ENCODE measurements at regions not wholly inside any gene's neighbourhood (a gene's known extent, or its start where the extent isn't known, plus 50 kb on each side); places are given as distances from the start of the nearest gene placed in this dataset.

GRCh38 chr15:77823736-77824135 is 191.0 kb upstream of the LINGO1 start:
- no peaks in the 10 kb centered on the region for H3K36me3 Mint-ChIP-seq
- H3K9me3 Mint-ChIP-seq, result peaks cover 0 to 1% (median 0%) of the 10 kb centered on the region in 7 donors
- H3K27me3 Mint-ChIP-seq, result peaks cover 19% of the 10 kb centered on the region
- no peaks in the 10 kb centered on the region for H3K9me3 ChIP-seq (ENCODE audit: control insufficient read depth in 2 of 2, low read length in 2 of 2)
- H3K4me1 Mint-ChIP-seq, result peaks cover 0 to 11% (median 0%) of the 10 kb centered on the region in 4 donors
- peaks cover 7% of the 10 kb centered on the region for H3K27me3 ChIP-seq (ENCODE audit: control insufficient read depth, insufficient read depth, low read length)
- no peak overlapping the region for H3K27ac ChIP-seq (ENCODE audit: insufficient read depth, low read length, poor library complexity, severe bottlenecking)
- no peak overlapping the region for H3K4me3 ChIP-seq (ENCODE audit: low read depth, low read length)
- H3K4me3 Mint-ChIP-seq, result no peak overlapping the region
- DNase-seq (no peak), ATAC-seq (ENCODE audit: low read depth in 2 of 2) (no peak)
- H3K4me1 ChIP-seq (ENCODE audit: control insufficient read depth, insufficient read depth, low read length, poor library complexity, severe bottlenecking), result no peaks in the 10 kb centered on the region
- H3K27ac Mint-ChIP-seq, result no peak overlapping the region
- H3K36me3 ChIP-seq (ENCODE audit: control insufficient read depth, insufficient read depth, low read length), result no peaks in the 10 kb centered on the region

DNA sequence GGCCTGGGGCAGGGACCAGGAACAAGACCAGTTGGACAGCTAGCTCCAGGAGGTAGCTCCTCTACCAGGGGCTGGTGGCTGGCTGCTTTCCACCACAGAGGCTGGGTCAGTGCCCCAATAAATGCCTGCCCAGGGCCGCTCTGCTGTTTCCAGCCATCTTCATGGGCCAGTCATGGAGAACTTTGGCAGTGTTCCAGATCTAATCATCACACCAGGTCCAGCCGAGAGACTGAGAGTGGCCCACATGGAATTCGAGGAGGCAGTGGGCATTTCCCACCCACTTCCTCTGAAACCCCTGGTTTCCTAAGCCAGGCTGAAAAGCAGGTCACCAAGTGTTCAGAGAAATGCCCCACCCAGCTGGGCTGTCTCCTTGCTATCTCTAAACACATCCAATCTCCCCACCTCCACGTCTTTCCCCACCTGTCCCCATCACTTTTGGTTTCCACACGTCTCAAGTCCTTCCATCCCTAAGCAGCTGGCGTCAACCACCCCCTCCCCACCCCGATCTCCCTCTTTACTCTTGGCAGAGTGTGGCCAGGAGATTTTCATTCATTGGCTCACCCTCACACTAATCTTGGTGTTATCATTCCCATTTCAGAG is 190.0 kb upstream of the LINGO1 start:
- Histone ChIP-seq H3K4me3 (ENCODE audit: low read depth, low read length) (no peak overlapping the region), H3K9me3 (ENCODE audit: control insufficient read depth in 2 of 2, low read length in 2 of 2) (no peaks in the 10 kb centered on the region), H3K27me3 (ENCODE audit: control insufficient read depth, insufficient read depth, low read length) (peaks cover 11% of the 10 kb centered on the region), H3K36me3 (ENCODE audit: control insufficient read depth, insufficient read depth, low read length) (no peaks in the 10 kb centered on the region), H3K4me1 (ENCODE audit: control insufficient read depth, insufficient read depth, low read length, poor library complexity, severe bottlenecking) (no peaks in the 10 kb centered on the region), H3K27ac (ENCODE audit: insufficient read depth, low read length, poor library complexity, severe bottlenecking) (no peak overlapping the region)
- H3K4me1 Mint-ChIP-seq, result peaks cover 0 to 16% (median 0%) of the 10 kb centered on the region in 4 donors
- H3K4me3 Mint-ChIP-seq, result no peak overlapping the region
- no peaks in the 10 kb centered on the region for H3K36me3 Mint-ChIP-seq
- no peak for DNase-seq
- ATAC-seq (ENCODE audit: low read depth in 2 of 2), result no peak
- H3K27ac Mint-ChIP-seq, result no peak overlapping the region
- H3K27me3 Mint-ChIP-seq, result peaks cover 25% of the 10 kb centered on the region
- H3K9me3 Mint-ChIP-seq, result peaks cover 0 to 1% (median 0%) of the 10 kb centered on the region in 7 donors

DNA sequence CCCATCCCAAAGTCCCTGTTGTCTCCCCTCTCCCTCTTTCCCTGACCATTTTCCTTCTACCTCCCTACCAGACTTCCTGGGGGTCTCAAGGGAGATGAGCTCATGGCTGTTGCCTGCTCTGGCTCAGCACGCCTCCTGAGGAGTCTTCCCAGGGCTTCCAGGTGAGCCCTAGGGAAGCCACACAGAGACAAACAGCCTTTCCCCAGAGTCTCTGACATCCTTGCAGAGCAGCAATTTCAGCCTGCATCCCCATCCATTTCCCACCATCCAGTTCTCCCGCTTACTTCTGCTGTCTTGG is 189.2 kb upstream of the LINGO1 start:
- no peaks in the 10 kb centered on the region for H3K36me3 ChIP-seq (ENCODE audit: control insufficient read depth, insufficient read depth, low read length)
- H3K4me3 Mint-ChIP-seq, result peak overlapping the region in 1 of 4 donors; percentile 47
- H3K9me3 ChIP-seq (ENCODE audit: control insufficient read depth in 2 of 2, low read length in 2 of 2), result no peaks in the 10 kb centered on the region
- peaks cover 11% of the 10 kb centered on the region for H3K27me3 ChIP-seq (ENCODE audit: control insufficient read depth, insufficient read depth, low read length)
- H3K4me1 ChIP-seq (ENCODE audit: control insufficient read depth, insufficient read depth, low read length, poor library complexity, severe bottlenecking), result no peaks in the 10 kb centered on the region
- H3K27ac Mint-ChIP-seq, result peak overlapping the region in 1 of 3 donors; percentile 49
- ATAC-seq (ENCODE audit: low read depth in 2 of 2) (no peak), DNase-seq (no peak)
- H3K27ac ChIP-seq (ENCODE audit: insufficient read depth, low read length, poor library complexity, severe bottlenecking), result no peak overlapping the region
- no peaks in the 10 kb centered on the region for H3K36me3 Mint-ChIP-seq
- peaks cover 32% of the 10 kb centered on the region for H3K27me3 Mint-ChIP-seq
- H3K4me3 ChIP-seq (ENCODE audit: low read depth, low read length), result no peak overlapping the region
- peaks cover 0 to 1% (median 0%) of the 10 kb centered on the region in 7 donors for H3K9me3 Mint-ChIP-seq
- H3K4me1 Mint-ChIP-seq, result peaks cover 0 to 16% (median 0%) of the 10 kb centered on the region in 4 donors

DNA sequence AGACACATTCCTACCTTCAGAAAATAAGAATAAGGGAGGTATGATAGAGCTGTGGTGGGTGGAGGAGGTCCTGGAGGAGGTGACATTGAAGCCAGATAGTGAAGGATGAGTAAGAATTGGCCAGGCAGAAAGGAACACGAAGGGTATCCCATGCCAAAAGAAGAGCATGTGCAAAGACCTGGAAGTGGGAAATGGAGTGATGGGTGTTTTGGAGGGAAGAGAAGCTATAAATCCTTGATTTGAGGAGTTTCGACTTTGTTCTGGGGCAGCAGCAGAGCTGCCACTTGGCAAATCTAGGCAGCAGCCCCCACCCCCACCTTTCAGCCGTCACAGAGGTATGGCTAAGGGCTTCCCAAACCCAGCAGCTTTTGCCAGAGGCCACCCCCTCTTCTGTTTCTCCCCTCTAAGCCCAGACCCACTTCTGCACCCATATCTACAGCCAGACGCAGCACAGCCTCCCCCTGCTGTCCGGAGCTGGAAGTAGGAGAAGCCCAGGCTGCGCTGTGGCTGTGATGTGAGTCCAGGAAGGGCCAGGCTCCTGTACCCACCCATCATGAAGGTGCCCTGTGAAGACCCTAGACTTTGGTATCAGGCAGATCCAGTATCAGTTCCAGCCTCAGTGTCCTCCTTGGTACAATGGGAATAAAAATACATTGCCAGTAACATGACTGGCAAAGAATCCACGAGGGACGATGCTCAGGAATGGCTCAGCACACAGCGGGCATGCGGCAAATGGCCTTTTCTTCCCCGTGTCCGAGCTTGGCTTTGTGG is 188.7 kb upstream of the LINGO1 start:
- no peak overlapping the region for H3K27ac ChIP-seq (ENCODE audit: insufficient read depth, low read length, poor library complexity, severe bottlenecking)
- H3K9me3 ChIP-seq (ENCODE audit: control insufficient read depth in 2 of 2, low read length in 2 of 2), result no peaks in the 10 kb centered on the region
- peaks cover 11% of the 10 kb centered on the region for H3K27me3 ChIP-seq (ENCODE audit: control insufficient read depth, insufficient read depth, low read length)
- no peaks in the 10 kb centered on the region for H3K4me1 ChIP-seq (ENCODE audit: control insufficient read depth, insufficient read depth, low read length, poor library complexity, severe bottlenecking)
- ATAC-seq (ENCODE audit: low read depth in 2 of 2) (no peak), DNase-seq (peak in 1 of 3 donors; percentile 32)
- no peak overlapping the region for H3K4me3 ChIP-seq (ENCODE audit: low read depth, low read length)
- Mint-ChIP-seq H3K4me3 (no peak overlapping the region), H3K9me3 (peaks cover 0 to 1% (median 0%) of the 10 kb centered on the region in 7 donors), H3K27ac (no peak overlapping the region), H3K4me1 (peaks cover 0 to 16% (median 0%) of the 10 kb centered on the region in 4 donors), H3K27me3 (peaks cover 32% of the 10 kb centered on the region), H3K36me3 (no peaks in the 10 kb centered on the region)
- no peaks in the 10 kb centered on the region for H3K36me3 ChIP-seq (ENCODE audit: control insufficient read depth, insufficient read depth, low read length)

- Histone ChIP-seq H3K9me3 (ENCODE audit: control insufficient read depth in 2 of 2, low read length in 2 of 2) (no peaks in the 10 kb centered on the region), H3K36me3 (ENCODE audit: control insufficient read depth, insufficient read depth, low read length) (no peaks in the 10 kb centered on the region), H3K27ac (ENCODE audit: insufficient read depth, low read length, poor library complexity, severe bottlenecking) (no peak overlapping the region), H3K4me1 (ENCODE audit: control insufficient read depth, insufficient read depth, low read length, poor library complexity, severe bottlenecking) (no peaks in the 10 kb centered on the region), H3K4me3 (ENCODE audit: low read depth, low read length) (no peak overlapping the region), H3K27me3 (ENCODE audit: control insufficient read depth, insufficient read depth, low read length) (peaks cover 11% of the 10 kb centered on the region)
- Mint-ChIP-seq H3K9me3 (peaks cover 0 to 1% (median 0%) of the 10 kb centered on the region in 7 donors), H3K4me3 (no peak overlapping the region), H3K4me1 (peaks cover 0 to 16% (median 0%) of the 10 kb centered on the region in 4 donors), H3K27ac (no peak overlapping the region), H3K36me3 (no peaks in the 10 kb centered on the region), H3K27me3 (peaks cover 41% of the 10 kb centered on the region)
- ATAC-seq (ENCODE audit: low read depth in 2 of 2) (no peak), DNase-seq (no peak)
Measured at GRCh38 chr15:77819851-77820728, 187.4 kb upstream of the LINGO1 start.

- Histone ChIP-seq H3K27ac (ENCODE audit: insufficient read depth, low read length, poor library complexity, severe bottlenecking) (no peak overlapping the region), H3K4me1 (ENCODE audit: control insufficient read depth, insufficient read depth, low read length, poor library complexity, severe bottlenecking) (no peaks in the 10 kb centered on the region), H3K27me3 (ENCODE audit: control insufficient read depth, insufficient read depth, low read length) (peaks cover 11% of the 10 kb centered on the region), H3K9me3 (ENCODE audit: control insufficient read depth in 2 of 2, low read length in 2 of 2) (no peaks in the 10 kb centered on the region), H3K4me3 (ENCODE audit: low read depth, low read length) (no peak overlapping the region), H3K36me3 (ENCODE audit: control insufficient read depth, insufficient read depth, low read length) (no peaks in the 10 kb centered on the region)
- Mint-ChIP-seq H3K27me3 (peaks cover 41% of the 10 kb centered on the region), H3K27ac (no peak overlapping the region), H3K9me3 (no peaks in the 10 kb centered on the region), H3K4me1 (peaks cover 0 to 16% (median 0%) of the 10 kb centered on the region in 4 donors), H3K36me3 (no peaks in the 10 kb centered on the region), H3K4me3 (no peak overlapping the region)
- no peak for DNase-seq
- ATAC-seq (ENCODE audit: low read depth in 2 of 2), result no peak
Measured at GRCh38 chr15:77819048-77819850, 186.5 kb upstream of the LINGO1 start.

DNA sequence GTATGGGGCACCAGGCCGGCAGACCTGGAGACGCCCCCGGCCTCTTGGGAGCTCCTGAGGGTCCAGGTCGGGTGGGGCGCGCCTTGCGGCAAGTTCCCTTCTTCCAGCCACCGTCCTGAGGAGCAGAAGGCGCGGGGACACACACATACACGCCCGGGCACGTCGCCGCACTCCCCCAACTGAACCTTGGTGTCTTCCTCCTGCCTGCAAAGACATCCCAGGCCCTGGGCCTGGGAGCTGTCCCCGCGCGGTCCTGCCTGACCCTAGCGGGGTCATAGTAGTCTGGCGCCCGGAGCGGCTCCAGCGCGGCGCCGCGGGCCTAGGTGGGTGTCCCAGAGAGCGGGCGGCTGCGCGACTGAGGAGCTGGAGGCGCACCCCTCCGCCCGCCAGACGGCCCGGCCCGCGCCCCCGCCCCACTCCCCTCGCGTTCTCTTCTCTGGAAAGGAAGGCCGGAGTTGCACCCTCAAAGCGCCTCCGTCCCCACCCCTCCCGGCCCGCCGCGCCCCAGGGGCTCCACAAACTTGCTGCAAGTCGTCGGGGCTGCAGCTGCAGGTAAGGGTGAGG is 185.9 kb upstream of the LINGO1 start:
- Mint-ChIP-seq H3K27me3 (peaks cover 41% of the 10 kb centered on the region), H3K9me3 (no peaks in the 10 kb centered on the region), H3K4me1 (peaks cover 0 to 16% (median 0%) of the 10 kb centered on the region in 4 donors), H3K4me3 (no peak overlapping the region), H3K27ac (no peak overlapping the region), H3K36me3 (no peaks in the 10 kb centered on the region)
- no peaks in the 10 kb centered on the region for H3K36me3 ChIP-seq (ENCODE audit: control insufficient read depth, insufficient read depth, low read length)
- H3K4me1 ChIP-seq (ENCODE audit: control insufficient read depth, insufficient read depth, low read length, poor library complexity, severe bottlenecking), result no peaks in the 10 kb centered on the region
- no peak for ATAC-seq (ENCODE audit: low read depth in 2 of 2)
- no peak for DNase-seq
- H3K27ac ChIP-seq (ENCODE audit: insufficient read depth, low read length, poor library complexity, severe bottlenecking), result no peak overlapping the region
- H3K27me3 ChIP-seq (ENCODE audit: control insufficient read depth, insufficient read depth, low read length), result peaks cover 11% of the 10 kb centered on the region
- no peak overlapping the region for H3K4me3 ChIP-seq (ENCODE audit: low read depth, low read length)
- H3K9me3 ChIP-seq (ENCODE audit: control insufficient read depth in 2 of 2, low read length in 2 of 2), result no peaks in the 10 kb centered on the region
